Glutamatergic neuron (in vitro differentiated cells): ENCODE measurements at regions not wholly inside any gene's neighbourhood (a gene's known extent, or its start where the extent isn't known, plus 50 kb on each side); places are given as distances from the start of the nearest gene placed in this dataset.

Source experiments
- DNase-seq: peaks from one replicate; pipeline ENCODE4 v3.0.0; 2022
- H3K27ac Mint-ChIP-seq: one replicate; pipeline ENCODE4 v1.8.0; 2020; ENCODE audit warnings: mild to moderate bottlenecking, mixed read lengths, inconsistent platforms; ENCODE audit not compliant: unreplicated experiment
- H3K27me3 Mint-ChIP-seq: one replicate; pipeline ENCODE4 v1.8.0; 2020; ENCODE audit warnings: mild to moderate bottlenecking, moderate library complexity, mixed read lengths, inconsistent platforms; ENCODE audit not compliant: unreplicated experiment
- H3K36me3 Mint-ChIP-seq: one replicate; pipeline ENCODE4 v1.8.0; 2020; ENCODE audit warnings: mild to moderate bottlenecking, mixed read lengths, inconsistent platforms; ENCODE audit not compliant: unreplicated experiment
- H3K4me1 Mint-ChIP-seq: one replicate; pipeline ENCODE4 v1.8.0; 2020; ENCODE audit warnings: mild to moderate bottlenecking, low read depth, mixed read lengths, inconsistent platforms; ENCODE audit not compliant: unreplicated experiment
- H3K4me3 Mint-ChIP-seq: one replicate; pipeline ENCODE4 v1.8.0; 2020; ENCODE audit warnings: mild to moderate bottlenecking, mixed read lengths, inconsistent platforms; ENCODE audit not compliant: unreplicated experiment
- H3K9me3 Mint-ChIP-seq: one replicate; pipeline ENCODE4 v1.8.0; 2020; ENCODE audit warnings: mild to moderate bottlenecking, moderate library complexity, mixed read lengths, inconsistent platforms; ENCODE audit not compliant: unreplicated experiment
- TF ChIP-seq, protein P1 (sequence below): fragments of 200-600 bp; sonication (generic); IDR thresholded peaks from one replicate; pipeline ENCODE4 v1.5.0; 2021; ENCODE audit not compliant: partially characterized antibody, unreplicated experiment

DNA sequence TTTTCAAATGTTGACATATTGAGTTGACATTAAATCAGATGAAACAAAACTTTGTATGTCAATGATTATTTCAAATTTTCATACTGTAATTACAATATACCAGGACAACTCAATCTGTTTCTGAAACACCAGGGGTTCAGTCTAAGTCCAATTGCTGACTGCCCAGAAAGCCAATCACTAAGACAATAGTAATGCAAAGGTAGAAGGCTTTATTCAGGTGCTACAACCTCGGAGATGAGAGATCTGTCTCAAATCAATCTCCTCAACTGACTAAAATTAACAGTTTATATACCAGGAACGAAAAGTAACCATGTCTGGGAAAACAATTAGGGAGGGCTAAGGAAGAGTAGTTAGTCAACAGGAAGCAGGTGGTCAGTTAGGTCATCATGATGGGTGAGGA is 1400.4 kb downstream of the SUCLG1 start:
- H3K4me1 Mint-ChIP-seq: no peaks in the 10 kb centered on the region
- peaks cover 4% of the 10 kb centered on the region for H3K36me3 Mint-ChIP-seq
- no peak overlapping the region for H3K4me3 Mint-ChIP-seq
- TF ChIP-seq, protein P1, sequence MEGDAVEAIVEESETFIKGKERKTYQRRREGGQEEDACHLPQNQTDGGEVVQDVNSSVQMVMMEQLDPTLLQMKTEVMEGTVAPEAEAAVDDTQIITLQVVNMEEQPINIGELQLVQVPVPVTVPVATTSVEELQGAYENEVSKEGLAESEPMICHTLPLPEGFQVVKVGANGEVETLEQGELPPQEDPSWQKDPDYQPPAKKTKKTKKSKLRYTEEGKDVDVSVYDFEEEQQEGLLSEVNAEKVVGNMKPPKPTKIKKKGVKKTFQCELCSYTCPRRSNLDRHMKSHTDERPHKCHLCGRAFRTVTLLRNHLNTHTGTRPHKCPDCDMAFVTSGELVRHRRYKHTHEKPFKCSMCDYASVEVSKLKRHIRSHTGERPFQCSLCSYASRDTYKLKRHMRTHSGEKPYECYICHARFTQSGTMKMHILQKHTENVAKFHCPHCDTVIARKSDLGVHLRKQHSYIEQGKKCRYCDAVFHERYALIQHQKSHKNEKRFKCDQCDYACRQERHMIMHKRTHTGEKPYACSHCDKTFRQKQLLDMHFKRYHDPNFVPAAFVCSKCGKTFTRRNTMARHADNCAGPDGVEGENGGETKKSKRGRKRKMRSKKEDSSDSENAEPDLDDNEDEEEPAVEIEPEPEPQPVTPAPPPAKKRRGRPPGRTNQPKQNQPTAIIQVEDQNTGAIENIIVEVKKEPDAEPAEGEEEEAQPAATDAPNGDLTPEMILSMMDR: no peak
- no peak for DNase-seq
- no peaks in the 10 kb centered on the region for H3K9me3 Mint-ChIP-seq
- no peaks in the 10 kb centered on the region for H3K27me3 Mint-ChIP-seq
- H3K27ac Mint-ChIP-seq: no peak overlapping the region

DNA sequence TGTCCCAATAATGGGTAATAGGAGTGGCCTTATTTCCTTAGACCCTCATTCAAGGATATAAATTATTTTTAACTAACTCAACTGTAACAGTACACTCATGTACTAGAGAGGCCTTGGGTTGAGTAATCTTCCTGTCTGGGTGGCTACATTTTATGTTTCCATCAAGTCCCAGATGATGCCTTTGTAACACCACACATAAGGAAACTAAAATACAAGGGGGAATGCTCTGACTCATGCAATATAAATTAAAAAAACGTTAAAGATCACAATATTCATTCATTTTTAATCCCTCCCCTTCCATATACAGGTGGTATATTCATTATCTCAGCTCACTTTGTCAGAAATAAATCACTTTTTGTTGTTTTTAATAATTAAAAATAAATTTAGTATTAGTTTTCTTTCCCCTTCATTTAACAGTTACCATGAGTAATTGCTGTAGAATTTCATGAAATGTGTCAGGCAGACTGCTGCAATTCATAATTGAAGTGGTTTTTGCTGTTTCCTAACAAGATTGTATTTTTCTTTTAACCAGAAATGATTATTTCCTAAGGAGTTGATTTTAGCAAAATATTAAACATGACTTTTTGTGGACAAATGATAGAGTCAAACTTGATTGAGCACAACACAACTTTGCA is 1403.6 kb downstream of the SUCLG1 start:
- Mint-ChIP-seq H3K9me3 (peaks cover 1% of the 10 kb centered on the region), H3K4me3 (no peak overlapping the region), H3K4me1 (no peaks in the 10 kb centered on the region), H3K36me3 (peaks cover 4% of the 10 kb centered on the region), H3K27ac (no peak overlapping the region), H3K27me3 (no peaks in the 10 kb centered on the region)
- TF ChIP-seq, protein P1: no peak
- DNase-seq: no peak

DNA sequence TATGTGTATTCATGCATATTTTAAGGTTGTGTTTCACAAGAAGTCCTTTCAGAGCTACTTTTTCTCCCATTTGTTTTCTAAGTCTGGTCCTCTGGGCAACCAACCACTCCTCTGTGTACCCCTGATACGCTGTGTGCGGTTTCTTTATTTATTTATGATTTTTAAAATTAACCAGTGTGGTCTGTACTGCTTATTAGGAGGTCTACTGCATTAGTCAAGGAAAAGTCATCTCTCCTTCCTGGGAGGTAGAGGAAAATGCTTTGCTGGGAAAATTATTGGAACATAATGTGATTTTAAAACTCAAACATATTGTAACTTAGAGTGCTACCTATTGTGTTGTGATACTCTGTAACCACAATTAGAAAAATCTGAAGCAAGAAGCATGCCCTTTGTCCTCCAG is 1404.3 kb downstream of the SUCLG1 start:
- DNase-seq: no peak
- no peaks in the 10 kb centered on the region for H3K4me1 Mint-ChIP-seq
- H3K9me3 Mint-ChIP-seq: peaks cover 1% of the 10 kb centered on the region
- TF ChIP-seq, protein P1: no peak
- H3K4me3 Mint-ChIP-seq: no peak overlapping the region
- peaks cover 4% of the 10 kb centered on the region for H3K36me3 Mint-ChIP-seq
- no peaks in the 10 kb centered on the region for H3K27me3 Mint-ChIP-seq
- H3K27ac Mint-ChIP-seq: no peak overlapping the region

DNA sequence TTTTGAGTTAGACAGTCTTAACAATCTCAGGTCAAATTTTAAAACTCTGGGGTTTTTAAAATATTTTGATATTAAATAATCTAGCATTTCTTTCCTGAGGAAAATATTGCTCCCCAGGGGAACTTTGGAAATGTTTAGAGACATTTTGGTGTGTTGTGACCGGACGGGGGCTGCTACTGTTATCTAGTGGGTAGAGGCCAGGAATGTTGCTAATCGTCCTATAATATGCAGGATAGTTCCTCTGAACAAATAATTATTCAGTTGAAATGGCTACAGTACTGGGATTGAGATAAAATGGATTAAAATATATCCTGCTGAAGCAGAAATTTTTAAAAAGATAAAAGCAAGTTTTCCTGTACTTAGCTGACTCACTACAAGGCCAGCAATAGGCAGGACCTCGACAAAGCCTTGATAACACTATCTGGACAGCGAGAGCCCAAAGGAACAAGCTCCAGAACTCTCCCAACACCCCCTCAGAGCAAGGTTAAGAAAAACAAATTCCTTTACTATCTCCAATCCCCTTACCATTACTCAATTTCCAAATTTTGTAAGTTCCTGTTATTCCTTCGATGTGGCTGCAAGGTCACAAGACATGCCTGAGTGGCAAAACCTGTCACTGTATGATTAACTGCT is 1407.4 kb downstream of the SUCLG1 start:
- TF ChIP-seq, protein P1: no peak
- no peak overlapping the region for H3K27ac Mint-ChIP-seq
- DNase-seq: no peak
- no peaks in the 10 kb centered on the region for H3K36me3 Mint-ChIP-seq
- peaks cover 1% of the 10 kb centered on the region for H3K9me3 Mint-ChIP-seq
- no peak overlapping the region for H3K4me3 Mint-ChIP-seq
- no peaks in the 10 kb centered on the region for H3K4me1 Mint-ChIP-seq
- H3K27me3 Mint-ChIP-seq: no peaks in the 10 kb centered on the region

DNA sequence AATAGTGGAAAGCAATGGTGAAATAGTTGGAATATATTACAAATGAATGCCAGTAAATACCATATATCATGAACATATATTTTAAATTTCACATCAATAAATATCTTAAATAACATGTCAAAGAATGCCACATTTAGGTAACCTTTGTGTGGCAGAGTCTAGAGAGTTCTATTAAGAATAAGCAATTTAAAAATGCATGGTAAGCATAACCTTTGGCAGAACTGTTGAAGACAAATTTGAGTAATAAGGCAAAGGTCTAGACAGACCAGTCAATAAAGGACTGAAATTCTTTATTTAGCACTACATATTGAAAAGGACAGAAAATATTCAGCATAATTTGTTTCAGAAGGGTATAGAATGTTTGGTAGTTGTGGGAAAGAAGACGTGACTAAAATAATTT is 1417.0 kb downstream of the SUCLG1 start:
- no peak for DNase-seq
- Mint-ChIP-seq H3K27me3 (no peaks in the 10 kb centered on the region), H3K4me3 (no peak overlapping the region), H3K36me3 (no peaks in the 10 kb centered on the region), H3K9me3 (no peaks in the 10 kb centered on the region), H3K27ac (no peak overlapping the region), H3K4me1 (no peaks in the 10 kb centered on the region)
- TF ChIP-seq, protein P1: no peak
